GM12865 (cell line): ENCODE measurements at regions not wholly inside any gene's neighbourhood (a gene's known extent, or its start where the extent isn't known, plus 50 kb on each side); places are given as distances from the start of the nearest gene placed in this dataset.

ENCODE experiments used
- DNase-seq: peaks from one replicate; pipeline ENCODE4 v3.0.0; 2010; ENCODE audit warnings: low read depth
- H3K4me3 ChIP-seq: 2 replicates; pipeline ENCODE4 v1.5.1; 2011; ENCODE audit warnings: mild to moderate bottlenecking, low read depth, low read length, control low read depth
- CTCF ChIP-seq: IDR thresholded peaks from 2 replicates; pipeline ENCODE4 v1.5.1; 2011; ENCODE audit warnings: low read length, control low read depth, low read depth, inconsistent platforms; ENCODE audit not compliant: insufficient read depth; ENCODE audit errors: missing control alignments

GRCh38 chr2:158049129-158049855 lies 52.4 kb upstream of the UPP2 start:
- H3K4me3 ChIP-seq = no peak overlapping the region
- no peak for TF ChIP-seq CTCF
- DNase-seq = no peak

DNA sequence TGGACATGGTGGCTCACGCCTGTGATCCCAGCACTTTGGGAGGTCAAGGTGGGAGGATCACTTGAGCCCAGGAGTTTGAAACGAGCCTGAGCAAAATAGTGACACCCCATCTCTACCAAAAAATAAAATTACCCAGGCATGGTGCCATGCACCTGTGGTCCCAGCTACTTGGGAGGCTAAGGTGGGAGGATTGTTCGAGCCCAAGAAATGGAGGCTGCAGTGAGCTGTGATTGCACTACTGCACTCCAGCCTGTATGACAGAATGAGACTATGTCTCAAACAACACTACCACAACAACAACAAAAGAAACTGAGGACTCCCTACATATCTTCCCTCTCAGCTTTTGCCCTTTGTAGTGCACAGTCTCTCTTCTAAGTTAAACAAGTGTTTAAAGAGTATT lies 53.3 kb upstream of the UPP2 start:
- TF ChIP-seq CTCF = no peak
- DNase-seq = no peak
- H3K4me3 ChIP-seq = no peak overlapping the region

GRCh38 chr2:158047156-158047611 lies 54.5 kb upstream of the UPP2 start:
- no peak for TF ChIP-seq CTCF
- no peak for DNase-seq
- H3K4me3 ChIP-seq = no peak overlapping the region

DNA sequence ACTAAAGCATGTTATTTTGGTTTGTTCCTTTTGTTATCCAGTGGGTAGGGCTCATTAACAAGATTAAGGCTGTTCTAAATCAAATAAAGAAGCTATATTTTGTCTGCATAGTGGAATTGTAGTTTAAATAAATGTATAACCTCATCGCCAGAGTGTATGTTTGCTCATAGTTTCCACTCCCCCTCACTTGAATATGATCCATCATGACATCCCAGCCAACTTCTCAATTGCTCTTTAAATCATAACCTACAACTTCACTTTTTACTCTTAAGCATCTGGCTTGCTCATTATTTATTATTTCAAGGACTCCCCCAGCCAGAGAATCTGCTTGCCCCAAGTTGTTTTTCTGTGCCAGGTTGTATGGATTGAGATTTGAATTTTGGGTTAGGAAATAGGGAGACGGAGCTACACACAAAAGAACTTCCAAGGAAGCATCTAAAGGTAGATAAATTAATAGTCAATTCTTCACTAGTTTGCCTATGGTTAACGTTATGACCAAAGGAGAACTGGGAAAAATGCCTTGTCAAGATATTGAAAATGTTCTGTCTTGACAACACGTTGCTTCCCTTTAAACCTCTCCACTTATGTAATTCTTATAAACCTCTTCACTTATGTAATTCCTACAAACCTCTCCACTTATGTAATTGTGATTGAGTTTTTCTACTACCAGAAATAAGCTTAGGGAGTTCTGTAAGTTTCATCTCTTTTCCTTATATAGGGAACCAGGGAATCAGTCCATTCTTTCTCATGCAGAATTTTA lies 55.4 kb upstream of the UPP2 start:
- TF ChIP-seq CTCF = no peak
- DNase-seq = no peak
- no peak overlapping the region for H3K4me3 ChIP-seq

GRCh38 chr2:158045362-158045761 lies 56.3 kb upstream of the UPP2 start:
- no peak for TF ChIP-seq CTCF
- peak; percentile 8 for DNase-seq

DNA sequence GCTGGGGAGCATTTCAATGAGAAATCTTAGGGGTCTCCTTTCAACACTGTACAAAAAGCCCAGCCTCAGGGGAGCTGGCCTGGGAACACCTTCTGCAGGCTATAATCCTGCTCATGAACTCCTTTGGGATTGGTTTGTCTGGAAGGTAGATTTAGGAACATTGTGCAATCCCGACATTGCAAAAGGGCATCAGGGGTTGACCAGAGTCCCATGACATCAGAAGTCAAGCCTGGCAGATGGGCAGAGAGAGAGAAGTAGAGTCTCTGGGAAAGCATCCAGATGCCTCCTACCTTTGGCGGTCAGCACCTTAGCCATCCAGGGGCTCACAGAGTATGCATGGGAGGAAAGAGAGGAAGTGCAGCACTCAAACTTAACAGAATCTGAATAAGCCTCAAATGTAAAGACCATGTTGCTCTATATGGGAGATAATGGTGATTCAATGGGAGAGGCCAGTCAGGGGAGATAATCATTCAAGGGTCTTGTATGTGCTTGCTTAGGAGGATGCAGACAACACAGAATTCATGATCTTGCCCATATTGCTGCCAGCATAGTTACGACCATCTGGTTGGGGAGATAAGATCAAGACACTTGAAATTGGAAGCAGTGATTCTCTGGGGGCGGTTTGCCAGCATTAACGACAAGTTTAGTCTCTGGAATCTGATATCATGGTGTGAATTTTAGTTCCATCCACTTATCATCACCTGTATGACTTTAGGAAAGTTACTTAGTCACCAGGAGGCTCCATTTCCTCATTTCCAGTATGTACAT lies 58.3 kb upstream of the UPP2 start:
- no peak for TF ChIP-seq CTCF
- no peak for DNase-seq
- no peak overlapping the region for H3K4me3 ChIP-seq

More at GRCh38 chr2:158045362-158045761, 56.3 kb upstream of the UPP2 start:
- H3K4me3 ChIP-seq = no peak overlapping the region
